Stimulated activated CD8-positive, alpha-beta memory T cell treated with anti-CD3 and anti-CD28 coated beads, Interleukin-4, amount 100 ng/mL, for 1 hour (primary cell): ENCODE measurements at regions not wholly inside any gene's neighbourhood (a gene's known extent, or its start where the extent isn't known, plus 50 kb on each side); places are given as distances from the start of the nearest gene placed in this dataset.

Source experiments
- DNase-seq, 2 donors: peaks; one replicate each; pipeline ENCODE4 v3.0.0-alpha.2; 2020; ENCODE audit warnings: low read depth in 2 of 2, low spot score in 1 of 2

- DNase-seq = no peak
These were observed 237.2 kb upstream of the ZNF32 start for GRCh38 chr10:43885842-43886241.

GRCh38 chr10:43885252-43885651 is 236.6 kb upstream of the ZNF32 start:
- no peak for DNase-seq

- no peak for DNase-seq
These were observed 235.9 kb upstream of the ZNF32 start for GRCh38 chr10:43884501-43885105.

- no peak for DNase-seq
These were observed 234.0 kb upstream of the ZNF32 start for GRCh38 chr10:43882711-43883110.

- no peak for DNase-seq
These were observed 233.0 kb upstream of the ZNF32 start for GRCh38 chr10:43881657-43882056.

DNA sequence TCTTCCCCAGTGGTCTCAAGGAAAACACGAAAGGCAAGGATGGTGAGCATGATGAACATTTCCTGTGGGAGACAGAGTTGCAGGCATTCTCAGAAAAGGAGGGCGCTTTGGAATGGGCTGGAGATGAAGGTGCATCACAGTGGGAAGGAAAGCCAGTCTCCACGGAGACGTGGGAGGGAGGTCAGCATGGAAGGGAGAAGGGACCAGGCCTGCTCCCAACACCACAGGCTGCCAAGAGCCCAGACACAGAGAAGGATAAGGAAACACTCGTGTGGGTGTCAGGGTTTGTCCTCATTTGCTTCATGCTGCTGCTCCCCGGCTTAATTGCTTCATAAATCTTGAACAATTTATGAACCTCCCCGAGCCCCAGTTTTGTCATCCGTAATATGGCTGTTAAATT is 231.5 kb upstream of the ZNF32 start:
- no peak for DNase-seq

DNA sequence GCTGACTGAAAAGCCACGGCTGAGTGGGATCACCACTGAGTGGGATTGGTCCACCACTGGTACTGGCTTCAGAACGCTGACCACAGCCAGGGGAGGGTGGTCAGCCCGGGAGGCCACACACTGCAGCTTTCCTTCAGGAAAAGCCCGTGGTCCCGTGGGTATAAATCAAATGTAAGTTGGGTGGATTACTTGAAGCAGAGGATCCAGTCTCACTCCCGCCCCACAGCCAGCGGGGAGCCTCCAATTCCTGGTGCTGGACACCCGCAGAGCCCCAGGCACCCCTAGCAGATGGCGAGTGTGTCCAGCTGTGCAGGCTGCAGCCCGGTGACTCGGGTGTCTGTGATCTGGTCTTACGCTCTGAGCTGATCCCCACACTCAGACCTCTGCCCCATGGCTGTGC is 231.1 kb upstream of the ZNF32 start:
- no peak for DNase-seq

DNA sequence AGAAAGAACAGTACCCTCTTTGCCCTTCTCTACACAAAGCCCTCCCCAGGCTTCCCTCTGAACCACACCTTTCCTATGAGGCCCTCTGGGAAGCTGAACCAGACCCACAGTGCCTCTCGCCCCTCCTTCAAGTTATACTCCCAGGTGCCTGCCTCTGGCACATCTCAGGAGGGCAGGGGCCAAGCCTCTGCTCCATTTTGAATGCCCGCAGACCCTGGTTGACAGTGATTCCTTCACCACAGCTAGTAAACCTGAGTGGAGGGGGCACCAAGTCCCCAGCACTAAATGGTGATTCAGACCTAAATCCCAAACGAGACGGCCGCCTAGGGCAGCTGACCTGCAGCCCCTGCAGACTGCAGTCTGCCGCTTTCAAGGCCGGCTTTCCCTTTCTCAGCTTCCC is 230.5 kb upstream of the ZNF32 start:
- no peak for DNase-seq

DNA sequence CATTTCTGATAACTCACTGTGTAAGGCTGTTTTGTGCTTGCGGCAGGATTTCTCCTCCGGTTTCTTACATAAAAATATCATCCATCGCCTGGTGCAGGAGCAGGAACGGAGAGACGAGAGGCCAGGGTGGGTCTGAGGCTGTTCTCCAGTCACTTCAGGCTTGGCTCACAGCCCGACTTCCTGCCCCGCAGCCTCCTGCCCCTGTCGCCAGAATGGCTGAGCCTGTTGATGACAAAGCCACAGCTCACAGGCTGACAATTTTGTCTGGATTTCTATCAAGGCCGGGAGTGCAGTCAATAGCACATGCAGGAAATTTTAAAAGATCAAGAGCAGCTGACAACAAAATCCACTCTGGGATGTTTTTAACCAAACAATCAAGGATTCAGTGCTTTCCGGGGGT is 229.7 kb upstream of the ZNF32 start:
- no peak for DNase-seq

DNA sequence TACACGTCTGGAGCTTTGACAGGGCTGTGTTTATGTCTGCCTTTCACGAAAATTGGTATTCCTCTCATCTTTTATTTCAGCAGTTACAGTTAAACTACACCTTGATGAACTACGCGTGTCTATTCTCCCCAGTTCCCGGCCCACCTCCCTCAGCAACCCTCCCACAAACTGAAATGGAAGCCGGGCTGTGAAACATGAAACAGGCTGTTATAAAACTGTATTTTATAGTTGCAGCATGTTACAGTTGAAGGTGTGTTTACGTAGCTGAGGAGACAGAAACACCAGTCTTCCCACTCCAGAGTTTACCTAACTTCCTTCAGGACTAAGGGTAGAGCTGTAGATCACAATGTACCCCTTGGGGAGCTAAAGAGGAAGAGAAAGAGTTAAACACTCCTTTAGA is 228.3 kb upstream of the ZNF32 start:
- DNase-seq = no peak

DNA sequence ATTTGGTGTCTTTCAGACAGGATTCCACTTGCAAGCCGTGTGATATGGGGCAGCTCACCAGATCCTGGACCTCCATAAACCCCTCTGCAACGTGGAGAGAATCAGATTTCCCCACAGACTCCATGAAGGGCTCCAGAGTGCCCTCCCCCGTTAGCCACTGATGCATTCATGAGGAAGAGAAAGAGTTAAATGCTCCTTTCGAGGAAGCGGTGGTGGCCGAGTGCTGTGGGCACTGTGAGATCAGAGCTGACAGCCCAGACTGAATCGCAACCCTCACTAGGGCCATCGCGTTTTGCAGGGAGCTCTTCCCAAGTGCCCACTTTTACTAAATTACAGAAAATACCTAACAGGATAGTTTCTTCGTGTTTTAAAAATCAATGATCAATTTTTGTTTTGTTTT is 226.3 kb upstream of the ZNF32 start:
- no peak for DNase-seq

DNA sequence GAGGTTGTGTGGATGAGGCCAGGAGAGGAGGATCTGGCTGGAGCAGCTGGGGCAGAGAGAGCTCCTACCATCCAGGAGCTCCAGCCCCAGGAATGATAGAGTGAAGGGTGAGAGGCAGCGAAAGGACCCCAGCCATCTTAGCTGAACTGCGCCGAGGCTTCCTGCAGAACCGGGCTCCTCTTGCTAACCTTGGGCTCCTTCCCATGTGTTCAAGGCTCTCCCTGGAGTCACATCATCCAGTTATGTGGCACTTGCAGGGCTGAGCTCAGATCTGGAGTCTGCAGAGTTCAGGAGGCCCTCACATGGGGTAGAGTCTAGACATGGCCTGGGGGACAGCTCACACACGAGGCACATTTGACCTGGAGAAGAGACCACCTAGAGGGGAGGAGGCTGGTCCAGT is 225.0 kb upstream of the ZNF32 start:
- no peak for DNase-seq

DNA sequence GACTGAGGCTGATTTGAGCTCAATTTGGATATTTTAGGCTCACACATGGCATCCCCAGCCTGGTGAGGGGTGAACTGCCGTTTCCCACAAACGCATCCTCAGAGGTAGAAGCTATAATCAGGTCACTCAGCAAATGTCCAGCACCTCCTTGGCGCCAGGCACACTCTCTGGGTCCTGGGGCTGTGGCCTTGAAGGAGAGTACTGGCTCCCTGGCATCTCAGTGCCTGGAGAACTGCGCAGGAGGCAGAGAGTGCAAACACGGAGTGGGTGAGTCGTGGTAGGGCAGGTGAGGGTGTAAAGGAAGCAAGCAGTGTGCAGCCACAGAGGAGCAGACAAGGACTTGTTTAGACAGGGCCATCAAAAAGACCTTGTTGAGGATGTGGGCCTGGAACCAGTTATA is 224.0 kb upstream of the ZNF32 start:
- DNase-seq = no peak

DNA sequence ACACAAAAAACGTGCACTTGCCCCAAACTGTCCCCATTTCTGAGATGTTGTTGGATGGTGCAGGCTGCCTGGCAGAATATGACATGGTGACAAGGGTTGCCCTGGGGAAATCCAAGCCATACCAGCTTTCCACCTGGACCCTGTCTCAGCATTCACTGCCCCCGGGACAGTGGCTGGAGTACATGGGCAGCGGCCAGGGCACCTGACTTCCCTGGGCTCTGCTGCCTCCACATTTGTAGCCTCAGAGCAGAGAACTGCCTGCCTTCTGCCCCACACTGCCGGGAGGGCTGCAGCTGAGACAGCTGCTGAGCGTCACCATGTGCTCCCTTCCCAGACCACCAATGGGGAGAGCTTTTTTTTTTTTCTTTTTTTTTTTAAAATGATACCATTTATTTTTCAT is 222.9 kb upstream of the ZNF32 start:
- no peak for DNase-seq

DNA sequence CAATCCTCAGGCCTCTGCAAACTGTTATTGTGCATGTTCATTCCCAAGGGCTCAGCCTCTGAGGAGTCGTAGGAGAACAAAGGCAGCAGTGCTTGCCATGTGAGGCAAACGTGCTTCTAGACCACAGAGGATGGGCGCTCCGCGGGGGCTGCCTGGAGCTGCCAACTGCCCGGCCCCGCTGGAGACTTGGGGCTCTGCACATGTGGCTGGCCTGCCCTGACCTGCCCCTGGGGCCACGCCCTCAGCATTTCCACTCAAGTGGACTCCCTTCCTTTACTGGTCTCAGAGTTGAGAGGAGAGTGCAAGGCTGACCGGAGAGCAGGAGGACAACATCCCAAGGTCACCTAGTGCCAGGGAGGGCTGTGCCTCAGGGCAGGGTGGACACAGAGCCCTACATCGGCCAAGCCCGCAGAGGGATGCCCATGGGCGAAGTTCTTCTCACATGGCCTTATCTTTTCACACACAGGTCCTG is 222.3 kb upstream of the ZNF32 start:
- DNase-seq = no peak

DNA sequence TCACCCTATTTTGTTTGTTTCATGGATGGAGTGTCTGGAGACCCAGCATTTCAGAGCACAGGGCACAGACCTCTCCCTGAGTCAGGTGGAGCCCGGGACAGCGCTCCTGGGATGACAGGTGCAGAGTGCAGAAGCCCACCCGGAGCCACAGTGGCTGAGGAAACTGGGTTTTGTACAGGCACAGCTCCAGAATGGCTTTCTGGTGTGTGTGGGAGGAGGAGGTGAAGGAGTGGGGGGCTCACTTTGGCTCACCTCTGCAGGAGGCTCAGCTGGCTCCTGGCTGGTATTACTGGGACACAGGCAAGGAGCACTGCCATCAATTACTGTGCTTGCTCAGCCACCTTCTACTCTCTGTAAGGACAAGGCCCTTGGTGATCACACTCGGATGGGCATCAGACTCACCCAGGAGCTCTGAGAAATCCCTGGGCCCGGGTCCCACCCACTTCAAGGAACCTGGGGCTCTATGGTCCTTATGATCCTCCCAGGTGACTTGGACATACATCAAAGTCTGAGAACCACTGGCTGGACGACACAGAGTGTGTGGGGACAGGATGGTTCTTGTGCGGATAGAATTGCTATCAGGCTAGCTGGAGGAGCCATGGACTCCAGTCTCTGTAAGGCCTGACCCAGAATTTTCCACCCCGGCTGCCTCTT is 221.1 kb upstream of the ZNF32 start:
- DNase-seq = no peak

DNA sequence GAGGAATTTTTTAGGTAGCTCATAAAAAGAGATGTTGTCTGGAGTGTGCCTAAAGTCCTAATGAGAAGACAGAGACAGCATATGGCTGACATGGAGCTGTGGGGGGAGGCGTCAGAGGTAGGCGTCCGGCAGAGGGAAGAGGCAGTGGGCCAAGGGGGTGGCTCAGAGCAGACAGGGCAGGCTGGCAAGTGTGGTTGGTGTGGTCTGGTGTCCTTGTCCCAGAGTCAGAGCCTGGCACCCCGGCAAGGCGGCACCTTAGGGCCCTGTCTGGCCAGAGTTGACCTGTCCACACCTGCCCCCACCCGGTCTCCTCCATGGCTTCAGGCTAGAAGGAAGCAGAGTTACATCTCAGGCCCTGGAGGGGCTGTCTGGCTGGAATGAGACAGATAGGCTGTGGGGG is 220.3 kb upstream of the ZNF32 start:
- no peak for DNase-seq

GRCh38 chr10:43867667-43868565 is 219.2 kb upstream of the ZNF32 start:
- DNase-seq = no peak

DNA sequence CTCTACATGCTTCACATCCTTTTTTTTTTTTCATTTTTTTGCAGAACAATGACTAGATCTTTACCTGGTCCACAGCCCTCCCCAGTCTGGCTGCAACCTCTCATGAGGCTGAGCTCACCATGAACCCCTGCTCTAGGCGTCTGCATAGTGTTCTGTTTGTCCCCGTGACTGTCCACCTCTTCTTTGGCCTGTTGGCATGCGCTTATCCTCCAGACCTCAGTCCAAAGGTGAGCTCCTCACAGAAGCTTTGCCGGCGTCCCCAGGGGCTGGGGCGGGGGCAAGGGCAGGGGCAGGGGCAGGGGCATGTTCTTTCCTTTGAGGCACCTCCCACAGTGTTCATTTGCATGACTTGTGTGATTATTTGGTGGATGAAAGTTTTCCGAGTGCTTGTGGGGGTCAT is 218.4 kb upstream of the ZNF32 start:
- no peak for DNase-seq

DNA sequence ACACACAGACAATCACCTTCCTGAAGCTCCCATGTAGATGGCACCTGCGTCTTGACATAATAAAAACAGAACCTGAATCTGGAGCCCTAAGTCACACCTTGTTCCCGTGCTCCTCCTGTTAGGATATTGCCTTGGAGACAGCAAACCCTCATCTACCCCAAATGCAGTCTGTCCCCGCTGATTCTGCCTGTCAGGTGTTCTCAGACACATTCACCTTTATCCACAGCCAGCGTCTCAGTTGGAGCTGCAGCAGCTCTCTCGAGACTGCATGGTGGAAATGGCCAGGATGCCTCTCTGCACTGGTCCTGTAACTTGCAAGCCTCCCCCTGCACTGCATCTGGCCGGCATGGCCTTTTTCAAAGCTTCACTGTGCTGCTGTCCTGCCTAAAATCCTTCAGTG is 218.0 kb upstream of the ZNF32 start:
- DNase-seq = no peak

DNA sequence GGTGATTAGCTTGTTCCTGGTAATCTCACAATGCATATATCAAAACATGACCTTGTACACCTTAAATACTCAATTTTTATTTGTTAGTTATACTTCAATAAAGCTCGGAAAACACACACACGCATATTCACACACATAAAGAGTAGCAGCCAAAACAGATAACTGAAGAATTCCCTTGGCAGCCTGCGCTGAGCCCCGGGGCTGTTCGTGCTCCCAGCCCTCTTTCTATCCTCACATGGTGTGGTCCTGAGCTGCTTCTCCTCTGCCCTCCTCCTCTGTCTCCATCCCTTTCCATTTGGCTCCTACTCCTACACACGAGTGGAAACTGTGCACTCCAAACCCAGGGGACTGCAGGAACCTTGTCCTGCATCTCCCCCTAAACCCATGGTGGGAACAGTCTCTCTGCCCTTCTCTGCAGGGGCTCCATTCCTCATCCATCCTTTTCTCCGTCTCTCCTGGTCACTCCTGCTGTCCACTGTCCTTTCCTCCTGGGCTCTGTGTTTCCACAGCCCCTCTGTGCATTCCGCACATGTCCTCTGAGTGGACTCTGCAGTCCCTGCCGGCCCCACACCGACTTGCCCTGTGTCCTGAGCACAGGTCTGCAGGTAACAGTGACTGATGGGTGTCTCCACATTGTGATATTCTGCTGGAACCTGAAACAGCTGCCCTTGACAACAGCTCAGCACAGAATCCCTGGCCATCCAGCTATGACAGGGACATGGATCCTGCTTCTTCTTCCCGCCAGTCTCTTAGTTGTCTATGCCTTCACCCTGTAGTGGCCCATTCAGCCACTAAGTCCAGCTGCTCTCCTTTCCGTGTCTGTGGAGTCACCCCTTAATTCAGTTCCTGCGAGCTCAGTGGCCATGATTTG is 216.8 kb upstream of the ZNF32 start:
- DNase-seq = no peak
